Testis (tissue), 2 donors: ENCODE measurements at regions not wholly inside any gene's neighbourhood (a gene's known extent, or its start where the extent isn't known, plus 50 kb on each side); places are given as distances from the start of the nearest gene placed in this dataset.

Experiments used
- DNase-seq: peaks from one replicate; pipeline ENCODE4 v3.0.0-alpha.2; 2019
- H3K27ac ChIP-seq, 2 donors: fragments of 200-600 bp; sonication (generic); one replicate each; pipeline ENCODE4 v1.5.1; 2019
- H3K27me3 ChIP-seq: fragments of 200-600 bp; sonication (generic); one replicate; pipeline ENCODE4 v1.5.1; 2019
- H3K36me3 ChIP-seq: fragments of 200-600 bp; sonication (generic); one replicate; pipeline ENCODE4 v1.5.1; 2017; ENCODE audit warnings: low read depth; ENCODE audit errors: missing control alignments
- H3K4me1 ChIP-seq: fragments of 200-600 bp; sonication (generic); one replicate; pipeline ENCODE4 v1.5.1; 2019
- H3K4me3 ChIP-seq, 2 donors: fragments of 200-600 bp; sonication (generic); one replicate each; pipeline ENCODE4 v1.5.1; 2017 to 2019
- H3K9me3 ChIP-seq: fragments of 200-600 bp; sonication (generic); one replicate; pipeline ENCODE4 v1.5.1; 2017
- POLR2A ChIP-seq: fragments of 450-650 bp; IDR thresholded peaks from one replicate; pipeline ENCODE4 v1.6.1; 2017; ENCODE audit warnings: antibody characterized with exemption, mild to moderate bottlenecking, moderate library complexity
- WGBS, 2 donors: methylation state at CpG; one replicate each; pipeline ENCODE4 v1.1.5; 2018; 5-methylcytosine and 5-hydroxymethylcytosine counted together
- intact Hi-C: fragments of 100-400 bp; cut with DNase I; formaldehyde crosslinking; loops from one replicate; pipeline ENCODE4 v1.15.1; 2023; ENCODE audit warnings: low total_unique reads
- TF ChIP-seq, protein P1 (sequence below), 3 experiments: fragments of 450-650 bp in 2 of 3; fragments of 200-600 bp in 1 of 3; sonication (generic) in 1 of 3; IDR thresholded peaks; one replicate each; pipeline ENCODE4 v1.5.1; 2016 to 2019; ENCODE audit warnings: antibody characterized with exemption in 3 of 3, mild to moderate bottlenecking in 2 of 3, moderate library complexity in 1 of 3

- Histone ChIP-seq H3K4me3 (no peak overlapping the region), H3K27ac (no peak overlapping the region), H3K4me1 (no peaks in the 10 kb centered on the region), H3K27me3 (no peaks in the 10 kb centered on the region), H3K9me3 (no peaks in the 10 kb centered on the region), H3K36me3 (no peaks in the 10 kb centered on the region)
- intact Hi-C loops: no loop called here
- TF ChIP-seq POLR2A: no peak
- TF ChIP-seq, protein P1, sequence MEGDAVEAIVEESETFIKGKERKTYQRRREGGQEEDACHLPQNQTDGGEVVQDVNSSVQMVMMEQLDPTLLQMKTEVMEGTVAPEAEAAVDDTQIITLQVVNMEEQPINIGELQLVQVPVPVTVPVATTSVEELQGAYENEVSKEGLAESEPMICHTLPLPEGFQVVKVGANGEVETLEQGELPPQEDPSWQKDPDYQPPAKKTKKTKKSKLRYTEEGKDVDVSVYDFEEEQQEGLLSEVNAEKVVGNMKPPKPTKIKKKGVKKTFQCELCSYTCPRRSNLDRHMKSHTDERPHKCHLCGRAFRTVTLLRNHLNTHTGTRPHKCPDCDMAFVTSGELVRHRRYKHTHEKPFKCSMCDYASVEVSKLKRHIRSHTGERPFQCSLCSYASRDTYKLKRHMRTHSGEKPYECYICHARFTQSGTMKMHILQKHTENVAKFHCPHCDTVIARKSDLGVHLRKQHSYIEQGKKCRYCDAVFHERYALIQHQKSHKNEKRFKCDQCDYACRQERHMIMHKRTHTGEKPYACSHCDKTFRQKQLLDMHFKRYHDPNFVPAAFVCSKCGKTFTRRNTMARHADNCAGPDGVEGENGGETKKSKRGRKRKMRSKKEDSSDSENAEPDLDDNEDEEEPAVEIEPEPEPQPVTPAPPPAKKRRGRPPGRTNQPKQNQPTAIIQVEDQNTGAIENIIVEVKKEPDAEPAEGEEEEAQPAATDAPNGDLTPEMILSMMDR (IDR thresholded peaks at IDR 0.05): no peak
- whole genome bisulfite sequencing, 2 donors: 88 to 91% methylated on average over 3 of the region's 3 CpGs
- no peak for DNase-seq
Measured at GRCh38 chr6:120711255-120711654, 623.0 kb downstream of the TBC1D32 start.

- H3K36me3 ChIP-seq: no peaks in the 10 kb centered on the region
- H3K4me1 ChIP-seq: no peaks in the 10 kb centered on the region
- H3K4me3 ChIP-seq: no peak overlapping the region
- no peak overlapping the region for H3K27ac ChIP-seq
- no peaks in the 10 kb centered on the region for H3K27me3 ChIP-seq
- WGBS, 2 donors: 10 to 30% methylated on average over 4 of the region's 4 CpGs
- H3K9me3 ChIP-seq: no peaks in the 10 kb centered on the region
- intact Hi-C loops: no loop called here
- TF ChIP-seq, protein P1 (IDR thresholded peaks at IDR 0.05): no peak
- no peak for TF ChIP-seq POLR2A
- DNase-seq: no peak
Measured at GRCh38 chr6:120700001-120700400, 634.3 kb downstream of the TBC1D32 start.

- H3K27me3 ChIP-seq: no peaks in the 10 kb centered on the region
- H3K36me3 ChIP-seq: no peaks in the 10 kb centered on the region
- 76 to 88% methylated on average over 3 of the region's 3 CpGs for WGBS, 2 donors
- no peak for DNase-seq
- H3K4me3 ChIP-seq: no peak overlapping the region
- H3K27ac ChIP-seq: no peak overlapping the region
- no peaks in the 10 kb centered on the region for H3K9me3 ChIP-seq
- TF ChIP-seq, protein P1 (IDR thresholded peaks at IDR 0.05): no peak
- no peak for TF ChIP-seq POLR2A
- intact Hi-C loops: no loop called here
- H3K4me1 ChIP-seq: no peaks in the 10 kb centered on the region
Measured at GRCh38 chr6:120686492-120686891, 647.8 kb downstream of the TBC1D32 start.

DNA sequence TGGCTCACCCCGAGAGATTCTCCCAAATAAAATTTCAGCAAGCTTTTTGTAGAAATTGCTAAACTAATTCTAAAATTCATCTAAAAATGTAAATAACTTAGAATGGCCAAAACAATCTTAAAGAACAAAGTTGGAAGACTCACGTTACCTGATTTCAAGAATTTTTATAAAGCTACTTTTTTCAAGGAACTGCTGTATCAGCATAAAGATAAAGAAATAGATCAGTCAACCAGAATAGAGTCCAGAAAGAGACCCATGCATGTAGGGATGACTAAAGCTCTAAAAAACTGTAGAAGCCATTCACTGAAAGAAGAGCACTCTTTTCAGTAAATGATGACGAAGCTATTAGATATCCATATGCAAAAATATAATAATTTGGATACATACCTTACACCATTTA lies 652.1 kb downstream of the TBC1D32 start:
- Histone ChIP-seq H3K4me1 (no peaks in the 10 kb centered on the region), H3K27ac (no peak overlapping the region), H3K27me3 (no peaks in the 10 kb centered on the region), H3K36me3 (no peaks in the 10 kb centered on the region), H3K9me3 (no peaks in the 10 kb centered on the region), H3K4me3 (no peak overlapping the region)
- WGBS, 2 donors: 83 to 92% methylated on average over 3 of the region's 3 CpGs
- TF ChIP-seq POLR2A: no peak
- TF ChIP-seq, protein P1 (IDR thresholded peaks at IDR 0.05): no peak
- intact Hi-C loops: no loop called here
- no peak for DNase-seq

DNA sequence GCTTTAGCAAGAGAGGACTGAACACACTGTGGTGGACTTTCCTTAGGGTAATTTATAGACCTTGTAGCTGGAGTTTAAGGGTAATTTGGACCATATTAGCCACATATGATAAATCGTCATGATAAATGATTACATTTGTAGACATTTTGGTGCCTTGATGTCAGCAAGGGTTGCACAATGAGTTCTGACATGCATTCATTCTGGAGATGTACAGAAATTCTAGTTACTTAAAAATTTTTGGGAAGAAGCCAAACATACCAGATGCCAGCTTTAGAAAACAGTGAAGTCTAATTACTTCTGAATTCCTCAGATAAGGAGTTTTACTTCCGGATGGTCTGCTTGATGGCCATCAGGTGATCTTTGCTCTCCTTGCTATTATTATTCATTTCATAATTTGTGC lies 653.1 kb downstream of the TBC1D32 start:
- Histone ChIP-seq H3K4me3 (no peak overlapping the region), H3K4me1 (no peaks in the 10 kb centered on the region), H3K9me3 (no peaks in the 10 kb centered on the region), H3K27me3 (no peaks in the 10 kb centered on the region), H3K36me3 (no peaks in the 10 kb centered on the region), H3K27ac (no peak overlapping the region)
- intact Hi-C loops: no loop called here
- no peak for TF ChIP-seq POLR2A
- TF ChIP-seq, protein P1 (IDR thresholded peaks at IDR 0.05): no peak
- 10 to 26% methylated on average over 2 of the region's 2 CpGs for WGBS, 2 donors
- no peak for DNase-seq
